ENCODE measurements at regions not wholly inside any gene's neighbourhood (a gene's known extent, or its start where the extent isn't known, plus 50 kb on each side); places are given as distances from the start of the nearest gene placed in this dataset.

DNA sequence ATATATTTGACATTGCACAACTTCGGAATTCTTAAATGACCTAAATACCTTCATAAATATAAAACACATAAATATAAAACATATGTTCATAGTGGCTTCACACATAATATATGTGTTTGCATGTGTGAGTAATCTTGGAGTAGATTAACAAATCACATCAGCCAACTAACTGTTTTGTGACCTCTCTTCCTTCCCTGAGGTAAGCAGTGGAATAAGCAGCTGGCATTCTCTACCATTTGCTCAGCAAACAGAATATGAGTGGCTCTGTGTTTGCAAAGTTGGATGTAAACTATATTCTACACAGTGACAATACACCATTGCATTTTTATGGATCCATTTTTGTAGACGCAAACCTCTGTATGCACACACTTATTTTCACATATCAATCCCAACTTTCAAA is 189.9 kb downstream of the ACER2 start:
- TF ChIP-seq SIN3A (IDR thresholded peaks at IDR 0.05; ENCODE audit: borderline replicate concordance, insufficient read depth, low read length) = no peak
- no peak for TF ChIP-seq POLR2AphosphoS5 (IDR thresholded peaks at IDR 0.05; ENCODE audit: low read depth, low read length)
